ENCODE measurements at regions not wholly inside any gene's neighbourhood (a gene's known extent, or its start where the extent isn't known, plus 50 kb on each side); places are given as distances from the start of the nearest gene placed in this dataset.

DNA sequence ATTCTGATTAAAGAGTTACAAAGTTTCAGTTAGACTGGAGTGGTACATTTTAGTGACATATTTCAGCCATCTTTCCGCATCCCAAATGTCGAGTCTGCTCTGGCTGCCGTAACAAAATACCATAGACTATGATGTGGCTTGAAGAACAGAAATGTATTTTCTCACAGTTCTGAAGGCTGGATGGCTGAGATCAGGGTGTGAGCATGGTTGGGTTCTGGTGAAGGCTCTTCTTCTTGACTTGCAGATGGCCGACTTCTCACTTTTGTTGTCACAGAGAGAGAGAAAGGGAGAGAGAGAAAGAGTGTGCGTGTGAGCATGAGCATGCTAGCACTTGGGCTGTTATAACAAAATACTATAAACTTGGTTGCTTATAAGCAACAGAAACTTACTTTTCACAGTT, 335.4 kb upstream of the RAG2 start:
- TF ChIP-seq EZH2phosphoT487 (IDR thresholded peaks at IDR 0.05; ENCODE audit: borderline replicate concordance) = no peak
- TF ChIP-seq, protein P1, sequence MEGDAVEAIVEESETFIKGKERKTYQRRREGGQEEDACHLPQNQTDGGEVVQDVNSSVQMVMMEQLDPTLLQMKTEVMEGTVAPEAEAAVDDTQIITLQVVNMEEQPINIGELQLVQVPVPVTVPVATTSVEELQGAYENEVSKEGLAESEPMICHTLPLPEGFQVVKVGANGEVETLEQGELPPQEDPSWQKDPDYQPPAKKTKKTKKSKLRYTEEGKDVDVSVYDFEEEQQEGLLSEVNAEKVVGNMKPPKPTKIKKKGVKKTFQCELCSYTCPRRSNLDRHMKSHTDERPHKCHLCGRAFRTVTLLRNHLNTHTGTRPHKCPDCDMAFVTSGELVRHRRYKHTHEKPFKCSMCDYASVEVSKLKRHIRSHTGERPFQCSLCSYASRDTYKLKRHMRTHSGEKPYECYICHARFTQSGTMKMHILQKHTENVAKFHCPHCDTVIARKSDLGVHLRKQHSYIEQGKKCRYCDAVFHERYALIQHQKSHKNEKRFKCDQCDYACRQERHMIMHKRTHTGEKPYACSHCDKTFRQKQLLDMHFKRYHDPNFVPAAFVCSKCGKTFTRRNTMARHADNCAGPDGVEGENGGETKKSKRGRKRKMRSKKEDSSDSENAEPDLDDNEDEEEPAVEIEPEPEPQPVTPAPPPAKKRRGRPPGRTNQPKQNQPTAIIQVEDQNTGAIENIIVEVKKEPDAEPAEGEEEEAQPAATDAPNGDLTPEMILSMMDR (IDR thresholded peaks at IDR 0.05 in 2 of 3, conservative IDR thresholded peaks at IDR 0.05 in 1 of 3; ENCODE audit: borderline replicate concordance in 1 of 3, insufficient read depth in 1 of 3, low read depth in 2 of 3, low read length in 2 of 3) = no peak
- no peak for TF ChIP-seq SP1 (IDR thresholded peaks at IDR 0.05; ENCODE audit: low read depth)
- TF ChIP-seq ZNF274 (IDR thresholded peaks at IDR 0.05; ENCODE audit: low read depth, low read length) = no peak
